ENCODE measurements at regions not wholly inside any gene's neighbourhood (a gene's known extent, or its start where the extent isn't known, plus 50 kb on each side); places are given as distances from the start of the nearest gene placed in this dataset.

DNA sequence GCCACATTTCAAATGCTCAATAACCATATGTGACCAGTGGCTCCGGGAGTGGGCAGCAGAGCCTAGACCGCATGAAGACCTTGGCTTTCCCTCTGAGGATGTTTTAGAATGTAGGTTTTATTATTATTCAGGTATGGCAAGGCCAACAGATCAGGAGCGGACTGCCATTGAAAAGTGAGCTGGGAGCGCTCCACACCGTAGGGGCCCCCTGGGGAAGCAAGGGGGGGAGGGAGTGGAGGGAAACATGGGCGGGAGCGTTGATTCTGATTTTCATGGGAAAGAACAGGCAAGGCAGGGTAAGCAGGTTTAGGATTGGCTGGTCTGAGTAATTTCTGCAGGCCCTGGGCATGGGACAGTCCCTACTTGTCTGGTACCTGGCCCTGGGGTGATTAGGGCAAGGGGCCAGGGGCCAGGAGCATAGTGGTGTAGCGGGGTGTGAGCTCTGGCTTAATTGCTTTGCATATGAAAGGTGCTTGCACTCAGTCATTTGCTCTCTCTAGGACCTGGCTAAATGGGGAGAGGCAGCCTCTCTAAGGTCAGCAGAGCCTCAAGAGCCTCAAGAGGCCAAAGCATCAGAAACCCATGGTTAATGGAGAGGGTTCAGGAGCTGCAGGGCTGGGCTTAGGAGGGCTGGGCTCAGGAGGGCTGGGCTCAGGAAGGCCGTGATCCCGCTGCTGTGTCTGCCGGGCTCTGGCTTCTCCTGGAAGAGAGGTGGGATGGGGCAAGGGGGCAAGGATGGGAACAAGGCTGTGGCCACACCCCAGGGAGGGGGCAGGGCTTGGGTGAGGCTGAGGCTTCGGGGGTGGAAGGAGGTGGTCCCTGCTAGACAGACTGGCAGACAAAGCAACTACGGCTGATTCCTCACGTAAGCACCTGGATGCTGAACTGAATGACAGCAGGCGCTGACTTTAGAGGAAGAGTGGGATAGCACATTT is 82.0 kb upstream of the WASF3 start:
- intact Hi-C loops (cut with micrococcal nuclease; ENCODE audit: unreplicated experiment) = no loop called here
- H4K20me1 ChIP-seq (ENCODE audit: insufficient read depth, low read length) = no peaks in the 10 kb centered on the region
- no TSS peak for BruUV-seq (replicated peaks)
- no peak overlapping the region for H3K27ac ChIP-seq (ENCODE audit: low read depth, low read length, poor library complexity, severe bottlenecking)
- POLR2A ChIA-PET = no interaction called here
- H3K4me2 ChIP-seq (ENCODE audit: low read length) = no peak overlapping the region
- H3K9me2 ChIP-seq (ENCODE audit: insufficient read depth, low read length) = no peaks in the 10 kb centered on the region
- H3K9me3 ChIP-seq (ENCODE audit: low read length) = no peaks in the 10 kb centered on the region
- CTCF ChIA-PET (ENCODE audit: unreplicated experiment) = no interaction called here
- no peaks in the 10 kb centered on the region for H3K4me1 ChIP-seq (ENCODE audit: insufficient read depth, low read length, poor library complexity, severe bottlenecking)
- no peak overlapping the region for H3K4me3 ChIP-seq (ENCODE audit: low read depth, low read length, poor library complexity, severe bottlenecking)
- H2AFZ ChIP-seq (ENCODE audit: low read length) = no peak overlapping the region
- no peak for DNase-seq (ENCODE audit: low spot score)
- H3K79me2 ChIP-seq (ENCODE audit: insufficient read depth, low read depth, low read length) = no peaks in the 10 kb centered on the region
- TF ChIP-seq, protein P1, sequence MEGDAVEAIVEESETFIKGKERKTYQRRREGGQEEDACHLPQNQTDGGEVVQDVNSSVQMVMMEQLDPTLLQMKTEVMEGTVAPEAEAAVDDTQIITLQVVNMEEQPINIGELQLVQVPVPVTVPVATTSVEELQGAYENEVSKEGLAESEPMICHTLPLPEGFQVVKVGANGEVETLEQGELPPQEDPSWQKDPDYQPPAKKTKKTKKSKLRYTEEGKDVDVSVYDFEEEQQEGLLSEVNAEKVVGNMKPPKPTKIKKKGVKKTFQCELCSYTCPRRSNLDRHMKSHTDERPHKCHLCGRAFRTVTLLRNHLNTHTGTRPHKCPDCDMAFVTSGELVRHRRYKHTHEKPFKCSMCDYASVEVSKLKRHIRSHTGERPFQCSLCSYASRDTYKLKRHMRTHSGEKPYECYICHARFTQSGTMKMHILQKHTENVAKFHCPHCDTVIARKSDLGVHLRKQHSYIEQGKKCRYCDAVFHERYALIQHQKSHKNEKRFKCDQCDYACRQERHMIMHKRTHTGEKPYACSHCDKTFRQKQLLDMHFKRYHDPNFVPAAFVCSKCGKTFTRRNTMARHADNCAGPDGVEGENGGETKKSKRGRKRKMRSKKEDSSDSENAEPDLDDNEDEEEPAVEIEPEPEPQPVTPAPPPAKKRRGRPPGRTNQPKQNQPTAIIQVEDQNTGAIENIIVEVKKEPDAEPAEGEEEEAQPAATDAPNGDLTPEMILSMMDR (conservative IDR thresholded peaks at IDR 0.05; ENCODE audit: low read length) = no peak
- TF ChIP-seq EZH2phosphoT487 (IDR thresholded peaks at IDR 0.05; ENCODE audit: borderline replicate concordance, low read depth, low read length) = no peak
- H3K36me3 ChIP-seq (ENCODE audit: insufficient read depth, low read length) = no peaks in the 10 kb centered on the region

DNA sequence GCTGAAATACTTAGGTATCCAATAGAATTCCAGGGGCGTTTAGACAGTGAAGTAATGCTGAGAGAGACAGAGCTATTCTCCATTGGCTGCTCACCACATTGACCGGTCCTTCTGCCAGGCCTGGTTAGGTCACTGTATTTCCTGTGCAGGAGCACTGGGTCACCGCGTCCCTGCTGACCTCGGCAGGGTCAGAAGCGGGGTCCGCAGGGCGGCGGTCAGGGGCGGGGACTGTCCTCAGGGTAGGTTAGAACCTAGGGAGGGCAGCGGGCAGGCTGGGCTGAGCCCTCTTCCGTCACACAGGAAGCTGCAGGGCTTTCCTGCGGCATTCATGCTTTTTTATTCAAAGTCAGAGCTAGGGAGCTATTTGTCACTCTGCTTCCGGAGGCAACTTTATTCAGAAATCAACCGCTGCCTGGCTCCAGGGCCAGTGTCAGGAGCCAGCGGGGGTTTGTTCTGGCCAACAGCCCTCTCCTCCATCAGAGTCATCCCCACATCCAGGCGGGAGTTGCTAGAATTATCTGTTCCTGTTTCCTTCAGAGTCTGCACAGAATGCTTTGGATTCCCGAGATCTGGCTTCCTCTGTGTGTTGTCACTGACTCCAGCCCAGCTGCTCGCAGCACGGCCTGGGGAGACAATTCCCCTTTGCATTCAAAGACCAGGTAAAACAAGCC is 81.2 kb upstream of the WASF3 start:
- Histone ChIP-seq H2AFZ (ENCODE audit: low read length) (no peak overlapping the region), H3K4me2 (ENCODE audit: low read length) (no peak overlapping the region), H3K27ac (ENCODE audit: low read depth, low read length, poor library complexity, severe bottlenecking) (no peak overlapping the region), H3K4me1 (ENCODE audit: insufficient read depth, low read length, poor library complexity, severe bottlenecking) (no peaks in the 10 kb centered on the region), H3K9me2 (ENCODE audit: insufficient read depth, low read length) (no peaks in the 10 kb centered on the region), H4K20me1 (ENCODE audit: insufficient read depth, low read length) (no peaks in the 10 kb centered on the region), H3K79me2 (ENCODE audit: insufficient read depth, low read depth, low read length) (no peaks in the 10 kb centered on the region), H3K4me3 (ENCODE audit: low read depth, low read length, poor library complexity, severe bottlenecking) (no peak overlapping the region), H3K36me3 (ENCODE audit: insufficient read depth, low read length) (no peaks in the 10 kb centered on the region), H3K9me3 (ENCODE audit: low read length) (no peaks in the 10 kb centered on the region)
- no TSS peak for BruUV-seq (replicated peaks)
- POLR2A ChIA-PET = no interaction called here
- CTCF ChIA-PET (ENCODE audit: unreplicated experiment) = no interaction called here
- no peak for DNase-seq (ENCODE audit: low spot score)
- no peak for TF ChIP-seq EZH2phosphoT487 (IDR thresholded peaks at IDR 0.05; ENCODE audit: borderline replicate concordance, low read depth, low read length)
- TF ChIP-seq, protein P1 (conservative IDR thresholded peaks at IDR 0.05; ENCODE audit: low read length) = no peak
- intact Hi-C loops (cut with micrococcal nuclease; ENCODE audit: unreplicated experiment) = no loop called here

DNA sequence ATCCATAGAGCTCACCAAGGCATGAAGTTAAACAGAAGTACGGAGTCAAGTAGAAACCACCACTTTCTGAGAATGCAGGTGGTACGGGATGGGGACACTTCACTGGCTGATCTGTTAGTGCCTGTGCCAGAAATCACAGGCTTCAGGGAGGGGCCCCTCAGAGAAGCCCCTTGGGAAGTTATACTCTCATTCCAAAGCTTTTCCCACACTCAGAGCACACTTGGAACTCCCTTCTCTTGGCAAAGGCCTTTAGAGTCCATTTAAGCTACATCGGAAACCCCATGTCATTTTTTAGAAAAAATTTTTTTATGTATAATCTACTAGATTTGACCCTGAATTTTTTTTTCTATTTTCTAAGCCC is 80.7 kb upstream of the WASF3 start:
- Histone ChIP-seq H4K20me1 (ENCODE audit: insufficient read depth, low read length) (no peaks in the 10 kb centered on the region), H3K4me1 (ENCODE audit: insufficient read depth, low read length, poor library complexity, severe bottlenecking) (no peaks in the 10 kb centered on the region), H3K27ac (ENCODE audit: low read depth, low read length, poor library complexity, severe bottlenecking) (no peak overlapping the region), H3K4me3 (ENCODE audit: low read depth, low read length, poor library complexity, severe bottlenecking) (no peak overlapping the region), H2AFZ (ENCODE audit: low read length) (no peak overlapping the region), H3K36me3 (ENCODE audit: insufficient read depth, low read length) (no peaks in the 10 kb centered on the region), H3K79me2 (ENCODE audit: insufficient read depth, low read depth, low read length) (no peaks in the 10 kb centered on the region), H3K9me3 (ENCODE audit: low read length) (no peaks in the 10 kb centered on the region), H3K9me2 (ENCODE audit: insufficient read depth, low read length) (no peaks in the 10 kb centered on the region), H3K4me2 (ENCODE audit: low read length) (no peak overlapping the region)
- BruUV-seq (replicated peaks) = no TSS peak
- no peak for DNase-seq (ENCODE audit: low spot score)
- ChIA-PET CTCF (ENCODE audit: unreplicated experiment) (no interaction called here), POLR2A (no interaction called here)
- TF ChIP-seq, protein P1 (conservative IDR thresholded peaks at IDR 0.05; ENCODE audit: low read length) = no peak
- TF ChIP-seq EZH2phosphoT487 (IDR thresholded peaks at IDR 0.05; ENCODE audit: borderline replicate concordance, low read depth, low read length) = no peak
- intact Hi-C loops (cut with micrococcal nuclease; ENCODE audit: unreplicated experiment) = no loop called here

Data from OCI-LY7 (cell line).